ENCODE measurements at regions not wholly inside any gene's neighbourhood (a gene's known extent, or its start where the extent isn't known, plus 50 kb on each side); places are given as distances from the start of the nearest gene placed in this dataset.

DNA sequence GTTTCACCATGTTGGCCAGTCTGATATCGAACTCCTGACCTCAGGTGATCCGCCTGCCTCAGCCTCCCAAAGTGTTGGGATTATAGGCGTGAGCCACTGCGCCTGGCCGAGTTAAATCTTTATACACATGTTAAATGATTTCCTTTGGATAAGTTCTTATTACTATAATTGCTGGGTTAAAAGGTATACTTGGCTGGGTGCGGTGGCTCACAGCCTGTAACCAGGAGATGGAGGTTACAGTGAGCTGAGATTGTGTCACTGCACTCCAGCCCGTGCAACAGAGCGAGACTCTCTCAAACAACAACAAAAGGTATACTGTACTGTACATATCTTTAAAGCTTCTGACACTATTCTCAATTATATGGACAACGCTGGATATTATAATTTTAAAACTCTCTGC, 53.2 kb upstream of the CDK13 start:
- no peak for TF ChIP-seq CTCF (conservative IDR thresholded peaks at IDR 0.05)
- TF ChIP-seq ZFX (IDR thresholded peaks at IDR 0.05) = no peak

Data from C4-2B (cell line).